ENCODE measurements at regions not wholly inside any gene's neighbourhood (a gene's known extent, or its start where the extent isn't known, plus 50 kb on each side); places are given as distances from the start of the nearest gene placed in this dataset.

DNA sequence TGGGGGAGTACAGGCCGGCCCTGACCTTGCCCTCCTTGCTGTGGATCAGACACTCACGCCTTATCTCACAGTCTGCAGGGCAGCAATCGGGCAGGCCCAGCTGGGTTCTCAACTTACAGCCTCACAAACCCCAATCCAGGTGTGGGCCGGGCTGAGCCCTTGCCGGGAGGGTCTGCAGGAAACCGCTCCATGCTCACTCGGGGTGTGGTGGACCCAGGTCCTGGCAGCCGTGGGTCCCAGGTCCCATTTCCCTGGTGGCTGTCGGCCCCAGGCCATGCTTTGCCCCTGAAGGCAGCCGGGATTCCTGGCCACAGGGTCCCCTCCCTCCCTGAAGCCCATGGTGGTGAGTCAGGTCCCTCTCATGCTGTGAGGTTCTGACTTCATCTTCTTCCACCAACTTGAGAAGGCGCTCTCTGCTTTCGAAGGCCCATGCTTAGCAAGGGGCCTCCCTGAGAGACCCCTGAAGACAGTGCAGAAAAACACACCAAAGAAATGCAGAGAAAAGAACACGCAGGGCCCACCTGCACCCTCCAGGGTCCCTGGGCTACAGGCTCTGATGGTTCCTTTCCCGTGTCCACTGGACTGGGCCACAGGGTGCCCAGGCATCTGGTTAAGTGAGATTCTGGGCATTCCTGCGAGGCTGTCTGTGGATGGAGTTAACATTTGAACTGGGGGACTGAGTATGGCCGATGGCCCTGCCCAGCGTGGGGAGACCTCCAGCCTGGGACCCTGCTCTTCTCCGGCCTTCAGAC, 588.2 kb downstream of the BRD1 start:
- DNase-seq (ENCODE audit: low spot score), result peak; percentile 33

DNA sequence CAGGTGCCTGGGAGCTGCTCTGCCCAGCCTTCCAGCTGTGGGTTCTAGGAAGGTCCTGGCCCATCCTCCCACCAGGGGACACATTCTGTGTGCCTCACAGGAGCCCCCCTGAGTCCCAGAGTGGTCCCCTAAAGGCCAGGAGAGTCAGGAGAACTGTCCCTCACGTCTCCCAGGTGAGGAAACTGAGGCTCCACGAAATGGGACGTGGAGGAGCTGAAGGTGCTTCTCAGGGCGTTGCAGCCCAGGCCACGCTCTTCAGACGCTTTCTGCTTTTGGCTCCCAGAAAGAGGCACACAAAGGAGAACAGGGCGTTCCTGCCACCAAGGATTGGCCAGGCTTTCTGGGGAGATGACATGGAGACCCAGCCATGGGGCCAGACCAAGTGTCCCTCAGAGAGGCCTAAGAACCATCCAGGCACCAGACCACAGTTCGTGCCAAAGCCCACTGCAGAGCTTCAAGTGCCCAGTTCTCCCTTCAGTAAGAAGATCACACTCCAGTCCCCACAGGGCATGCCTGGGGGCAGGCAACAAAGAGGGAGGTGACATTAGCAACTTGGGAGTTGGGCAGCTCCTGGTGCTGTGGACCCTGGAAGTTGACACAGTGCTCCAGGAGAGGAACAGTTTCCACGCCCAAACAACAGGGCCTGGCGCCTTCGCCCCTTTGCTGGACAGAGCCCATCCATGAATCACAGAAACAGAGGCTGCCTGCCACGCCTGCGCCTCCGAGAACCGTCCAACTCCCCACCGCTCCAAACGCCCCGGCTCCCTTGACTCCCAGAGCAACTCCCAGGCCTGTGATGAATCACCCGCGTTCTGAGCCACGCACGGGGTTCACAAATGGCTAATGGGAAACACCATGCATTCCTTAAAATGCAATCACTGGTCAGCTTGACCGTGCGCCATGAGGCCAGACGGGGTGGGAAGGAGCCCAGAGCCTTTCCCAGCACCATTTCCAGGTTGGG, 589.2 kb downstream of the BRD1 start:
- DNase-seq (ENCODE audit: low spot score), result peak; percentile 32

DNA sequence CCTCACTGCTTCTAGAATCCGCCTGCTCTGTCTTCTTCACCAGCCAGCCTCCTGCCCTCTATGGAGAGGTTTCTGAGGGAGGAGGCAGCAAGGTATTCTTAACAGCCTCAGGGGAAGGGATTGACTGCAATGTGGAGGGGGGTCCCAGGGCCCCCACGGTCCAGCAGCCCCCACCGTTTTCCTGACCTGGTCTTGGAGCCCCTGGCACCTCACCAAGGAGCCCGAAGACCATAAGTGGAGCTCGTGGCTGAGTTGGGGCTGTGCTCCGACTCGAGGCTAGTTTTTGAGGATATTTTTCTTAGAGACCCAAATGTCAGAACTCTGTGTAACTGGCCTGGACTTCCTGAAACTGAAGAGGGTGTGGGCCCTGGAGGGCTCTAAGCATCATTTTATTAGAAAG, 590.0 kb downstream of the BRD1 start:
- DNase-seq (ENCODE audit: low spot score), result peak; percentile 27

DNA sequence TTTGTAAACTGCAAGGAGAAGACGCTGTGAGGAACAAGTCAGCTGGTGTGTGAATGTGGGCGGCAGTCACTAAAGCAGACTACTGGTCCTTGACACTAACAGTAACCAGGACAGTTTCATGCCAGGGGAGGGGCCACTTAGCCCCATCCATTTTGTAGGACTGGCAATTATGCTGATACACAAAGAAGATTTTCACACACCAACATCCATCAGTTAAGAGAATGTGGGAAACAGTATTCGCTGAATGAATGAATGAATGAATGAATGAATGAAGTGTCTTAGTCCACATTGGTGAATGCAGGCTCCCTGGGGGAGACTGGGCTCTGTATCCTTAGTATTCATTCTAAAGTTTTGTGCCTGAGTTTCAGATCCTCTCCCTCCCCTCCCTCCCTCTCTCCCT, 590.4 kb downstream of the BRD1 start:
- peak; percentile 26 for DNase-seq (ENCODE audit: low spot score)

DNA sequence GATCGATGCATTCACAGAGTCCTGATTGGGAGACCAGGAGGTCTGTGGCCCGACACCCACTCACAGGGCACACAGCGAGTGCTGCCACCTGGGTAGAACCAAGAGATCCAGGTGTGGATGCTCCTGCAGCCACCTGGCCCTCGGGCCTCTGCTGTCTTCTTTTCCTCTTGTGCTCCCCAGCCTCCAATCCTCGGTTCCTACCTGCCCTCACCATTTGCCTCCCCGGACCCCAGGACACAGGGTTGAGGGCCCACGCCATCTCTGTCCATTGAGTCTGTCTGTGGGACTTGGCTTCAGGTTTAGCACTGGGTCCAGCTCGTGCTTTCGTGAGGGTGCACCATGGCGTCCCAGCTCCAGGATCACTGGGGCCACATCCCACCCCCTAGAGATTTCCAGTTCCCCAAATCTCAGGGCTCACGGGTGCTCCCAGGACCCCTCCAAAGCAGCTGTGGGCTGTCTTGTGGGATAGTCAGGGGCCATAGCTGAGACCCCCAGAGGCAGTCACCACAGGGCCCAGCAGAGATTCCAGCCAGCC, 591.1 kb downstream of the BRD1 start:
- DNase-seq (ENCODE audit: low spot score), result peak; percentile 22

DNA sequence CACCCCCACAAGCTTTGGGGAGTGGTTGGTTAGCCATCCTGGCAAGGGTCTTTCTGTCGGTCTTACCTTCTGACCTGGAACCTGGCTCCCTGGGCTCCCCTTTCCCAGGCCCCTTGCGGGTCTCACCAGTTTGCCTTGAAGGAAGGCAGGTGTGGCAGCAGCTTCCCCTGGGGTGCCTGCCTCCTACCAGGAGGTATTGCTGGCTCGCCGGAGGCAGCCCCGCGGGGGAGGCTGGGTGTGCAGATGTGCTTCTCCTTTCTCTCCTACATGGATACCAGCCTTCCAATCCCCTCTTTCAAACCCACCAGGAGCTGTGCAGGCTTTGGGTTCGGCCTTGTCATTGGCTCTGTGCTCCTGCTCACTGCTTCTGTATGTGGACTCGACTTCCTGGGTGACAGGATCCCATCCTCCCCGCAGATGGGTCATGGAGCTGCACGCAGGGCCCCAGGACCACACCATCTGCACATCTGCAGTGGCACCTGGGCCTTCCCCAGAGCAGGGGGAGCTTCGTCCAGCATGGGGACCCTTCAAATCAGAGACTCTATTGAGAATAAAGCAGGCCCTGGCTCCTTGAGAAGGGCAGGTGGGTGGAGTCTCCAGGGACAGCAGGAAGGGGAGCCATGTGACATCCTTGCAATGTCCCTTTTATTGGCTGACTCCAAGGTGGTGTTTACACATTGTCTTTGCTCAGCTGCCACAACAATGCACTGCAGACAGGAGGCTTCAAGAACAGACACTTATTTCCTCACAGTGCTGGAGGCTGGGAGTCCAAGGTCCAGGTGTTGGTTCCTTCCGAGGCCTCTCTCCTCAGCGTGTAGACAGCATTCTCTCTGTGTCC, 592.0 kb downstream of the BRD1 start:
- DNase-seq (ENCODE audit: low spot score), result peak; percentile 27

DNA sequence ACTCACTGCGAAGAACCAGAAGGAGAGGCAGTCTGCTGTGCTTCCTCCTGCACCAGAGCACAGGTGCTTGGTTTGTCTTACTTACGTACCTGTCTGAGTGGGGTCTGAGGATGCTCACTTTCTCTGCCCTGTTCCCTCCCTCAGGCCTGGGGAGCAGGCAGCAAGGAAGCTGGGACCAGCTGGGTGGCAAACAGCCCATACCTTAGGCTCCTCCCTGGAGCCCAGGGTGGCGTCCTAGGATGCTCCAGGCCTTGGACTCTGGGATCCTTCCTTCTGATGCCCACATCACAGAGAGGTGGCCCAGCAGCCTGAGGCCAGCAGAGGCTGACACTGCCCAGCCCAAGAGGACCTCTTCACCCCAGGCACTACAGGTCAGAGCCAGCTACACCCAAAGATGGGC, 593.2 kb downstream of the BRD1 start:
- DNase-seq (ENCODE audit: low spot score), result peak; percentile 14

DNA sequence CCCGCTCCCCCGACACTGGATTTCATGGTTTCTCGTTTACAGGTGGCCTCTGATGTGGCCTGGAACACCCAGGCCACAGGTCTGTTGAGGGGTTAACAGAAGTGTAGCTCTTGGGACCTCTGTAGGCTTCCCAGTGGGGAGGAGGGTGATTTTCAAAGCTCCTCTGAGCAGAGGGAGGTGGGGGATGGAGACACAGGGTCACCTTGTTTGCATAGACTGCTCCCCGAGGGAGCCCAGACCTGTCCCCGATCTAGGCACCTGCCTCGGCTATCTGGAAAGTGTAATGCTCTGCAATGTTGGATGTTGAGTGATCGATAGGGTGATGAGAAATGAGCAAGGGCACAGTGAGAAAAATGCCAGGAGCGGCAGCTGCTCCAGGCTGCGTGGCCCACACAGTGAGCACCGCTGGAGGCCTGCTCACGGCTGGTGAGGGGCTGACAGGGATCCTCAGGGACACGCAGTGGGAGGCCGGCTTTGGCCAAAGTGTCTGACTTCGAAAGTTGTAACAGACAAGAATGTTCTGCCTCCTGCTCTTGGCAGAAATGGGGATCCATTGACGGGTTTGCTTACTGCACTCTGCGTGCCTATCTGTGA, 594.1 kb downstream of the BRD1 start:
- DNase-seq (ENCODE audit: low spot score), result peak; percentile 32

DNA sequence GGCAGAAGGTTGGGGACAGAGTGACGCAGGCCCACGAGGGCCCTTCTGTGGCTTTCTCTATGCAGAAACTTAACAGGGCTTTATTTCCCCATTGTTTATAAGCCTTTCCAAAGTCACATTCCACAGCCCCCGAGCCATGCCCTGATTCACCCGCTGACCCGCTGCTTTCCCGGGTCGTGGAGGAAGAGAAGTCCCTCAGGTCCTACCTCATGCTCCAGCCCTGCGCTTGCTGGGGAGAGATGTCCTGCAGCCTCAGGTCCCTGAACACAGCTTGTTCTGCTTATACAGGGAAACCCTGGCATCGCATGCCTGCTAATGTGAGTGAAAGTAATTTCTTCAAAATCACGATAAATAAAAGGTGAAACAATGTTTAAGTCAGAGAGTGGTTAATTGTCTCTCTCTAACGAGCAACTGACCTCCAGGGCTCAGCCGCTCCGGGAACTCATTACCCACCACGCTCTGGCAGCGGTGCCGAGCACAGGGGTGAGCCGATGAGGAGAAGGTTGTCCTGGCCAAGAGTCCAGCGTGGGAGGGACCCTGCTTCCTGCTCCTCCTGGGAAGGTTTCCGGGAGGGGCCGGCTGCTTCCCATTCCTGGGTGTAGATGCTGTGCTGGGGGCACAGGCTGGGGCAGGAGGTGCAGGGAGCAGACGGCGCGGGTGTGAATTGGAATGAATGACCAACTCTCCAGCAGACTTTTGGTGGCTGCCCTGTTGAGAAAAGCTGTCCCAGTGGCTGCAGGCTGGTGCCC, 595.2 kb downstream of the BRD1 start:
- DNase-seq (ENCODE audit: low spot score), result peak; percentile 38

DNA sequence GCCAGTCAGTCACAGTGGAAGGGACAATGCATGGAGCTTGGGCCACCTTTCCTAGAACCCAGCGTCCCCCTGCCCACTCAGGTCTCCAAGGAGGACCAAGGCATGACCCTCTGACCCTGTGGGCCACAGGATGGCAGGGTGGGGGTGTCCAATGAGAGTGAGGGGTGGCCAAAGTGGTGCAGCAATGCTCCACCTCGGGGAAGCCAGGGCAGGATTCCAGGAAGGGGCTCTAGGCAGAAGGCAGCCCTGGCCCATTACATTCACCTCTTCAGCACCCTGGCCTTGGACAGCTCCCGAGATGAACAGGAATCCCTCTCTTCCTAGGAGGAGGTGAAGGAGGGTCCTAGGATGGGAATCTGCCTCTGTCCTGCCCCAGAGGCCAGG, 597.5 kb downstream of the BRD1 start:
- DNase-seq (ENCODE audit: low spot score), result peak; percentile 52

DNA sequence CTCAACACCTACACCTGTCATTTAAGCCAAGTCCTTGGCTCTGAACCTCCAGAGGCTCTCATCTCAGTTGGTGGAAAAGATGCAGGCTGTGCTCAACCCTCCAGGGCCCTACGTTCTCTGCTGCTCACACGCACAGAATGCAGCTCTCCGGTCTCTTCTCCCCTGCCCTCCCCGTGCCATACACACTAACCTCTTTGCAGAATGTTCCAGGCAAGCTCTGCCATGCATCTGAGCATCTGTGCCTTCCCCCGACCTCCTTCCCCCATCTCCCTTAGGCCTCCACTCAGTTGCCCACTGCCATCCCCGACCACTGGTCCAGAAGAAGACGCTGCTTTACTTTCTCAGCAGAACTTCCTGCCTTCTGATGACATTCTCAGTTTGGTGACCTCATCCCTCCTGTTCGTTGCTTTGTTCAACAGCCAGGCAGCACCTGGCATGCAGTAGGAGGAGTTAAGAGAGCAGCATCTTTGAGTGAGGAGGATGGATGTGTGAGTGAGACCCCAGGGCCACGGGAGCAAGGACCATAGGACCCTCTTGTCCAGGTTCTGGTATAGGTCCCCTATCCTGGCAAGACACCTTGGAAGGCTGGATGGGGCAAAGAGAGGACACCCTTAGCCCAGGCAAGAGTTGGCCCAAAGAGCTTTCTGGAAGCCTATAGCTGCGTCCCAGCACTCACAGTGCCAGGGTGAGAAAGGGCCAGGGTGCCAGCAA, 598.0 kb downstream of the BRD1 start:
- DNase-seq (ENCODE audit: low spot score), result peak; percentile 29

DNA sequence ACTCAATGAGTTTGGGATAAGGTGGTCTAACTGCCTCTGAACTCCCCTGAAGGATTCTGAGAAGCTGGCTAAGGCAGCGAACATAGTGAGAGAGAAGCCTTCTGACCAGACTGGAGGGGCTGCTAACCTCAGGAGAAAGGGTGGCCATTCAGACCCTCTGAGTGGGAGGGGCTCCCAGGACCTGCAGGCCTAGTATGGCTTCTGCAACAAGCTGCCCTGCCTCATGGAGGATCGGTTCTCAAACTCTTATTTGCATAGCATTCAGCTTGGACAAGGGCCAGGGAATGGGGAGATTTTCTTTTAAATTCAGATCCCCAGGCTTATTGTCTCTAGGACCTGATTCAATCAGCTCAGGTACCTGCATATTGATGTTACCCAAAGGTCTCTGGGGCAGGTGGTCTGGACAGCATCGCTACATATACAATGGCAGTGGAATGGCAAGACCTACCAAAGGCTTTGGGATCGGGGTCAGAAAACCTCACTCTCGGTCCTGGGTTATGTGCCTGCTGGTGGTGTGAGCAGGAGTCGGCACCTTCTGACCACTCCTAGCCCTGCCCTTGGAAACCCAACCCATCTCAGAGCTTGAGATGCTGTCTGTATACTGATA, 599.1 kb downstream of the BRD1 start:
- DNase-seq (ENCODE audit: low spot score), result peak; percentile 21

DNA sequence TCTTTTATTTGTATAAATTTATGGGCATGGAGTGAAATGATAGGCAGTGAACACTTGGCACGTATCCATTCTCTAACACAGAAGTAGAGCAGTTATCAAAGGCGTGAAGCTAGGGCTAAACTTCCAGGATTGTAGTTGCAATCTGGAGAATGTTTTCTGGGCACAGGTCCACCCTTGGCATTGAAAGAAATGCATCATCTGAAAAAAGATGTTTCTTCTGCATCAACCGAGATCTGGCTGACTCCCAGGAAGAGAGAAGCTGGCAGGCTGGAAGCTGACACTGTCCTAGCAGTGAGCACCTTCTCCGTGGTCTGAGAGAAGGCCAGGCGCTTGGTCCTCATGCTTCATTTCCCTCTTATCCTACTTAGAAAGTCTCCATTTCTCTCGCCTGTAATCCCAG, 600.0 kb downstream of the BRD1 start:
- no peak for DNase-seq (ENCODE audit: low spot score)

DNA sequence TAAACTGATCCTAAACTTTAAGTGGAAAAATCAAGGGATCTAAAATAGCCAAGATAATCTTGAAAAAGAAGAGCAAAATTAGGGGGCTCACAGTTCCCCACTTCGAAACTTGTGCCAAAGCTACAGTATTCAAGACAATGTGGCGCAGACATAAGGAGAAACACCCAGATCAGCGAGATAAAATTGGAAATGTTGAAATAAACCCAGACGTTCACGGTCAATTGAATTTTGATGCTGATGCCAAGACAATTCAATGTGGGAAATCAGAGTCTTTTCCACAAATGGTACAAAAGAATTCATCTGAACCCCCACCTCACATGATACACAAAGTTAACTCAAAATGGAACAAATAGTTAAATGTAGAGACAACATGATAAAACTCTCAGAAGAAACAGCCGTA, 601.6 kb downstream of the BRD1 start:
- no peak for DNase-seq (ENCODE audit: low spot score)

DNA sequence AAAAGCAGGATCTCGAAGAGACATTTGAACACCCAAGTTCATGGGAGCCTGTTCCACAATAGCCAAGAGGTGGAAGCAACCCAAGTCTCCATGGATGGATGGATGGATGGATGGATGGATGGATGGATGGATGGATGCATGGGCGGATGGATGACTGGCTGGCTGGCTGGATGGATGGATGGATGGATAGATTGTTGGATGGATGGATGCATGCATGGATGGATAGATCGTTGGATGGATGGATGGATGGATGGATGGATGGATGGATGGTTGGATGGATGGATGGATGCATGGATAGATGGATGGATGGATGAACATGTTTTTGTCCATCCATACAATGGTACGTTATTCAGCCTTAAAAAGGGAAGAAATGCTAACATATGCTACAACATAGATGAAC, 603.4 kb downstream of the BRD1 start:
- DNase-seq (ENCODE audit: low spot score), result no peak

DNA sequence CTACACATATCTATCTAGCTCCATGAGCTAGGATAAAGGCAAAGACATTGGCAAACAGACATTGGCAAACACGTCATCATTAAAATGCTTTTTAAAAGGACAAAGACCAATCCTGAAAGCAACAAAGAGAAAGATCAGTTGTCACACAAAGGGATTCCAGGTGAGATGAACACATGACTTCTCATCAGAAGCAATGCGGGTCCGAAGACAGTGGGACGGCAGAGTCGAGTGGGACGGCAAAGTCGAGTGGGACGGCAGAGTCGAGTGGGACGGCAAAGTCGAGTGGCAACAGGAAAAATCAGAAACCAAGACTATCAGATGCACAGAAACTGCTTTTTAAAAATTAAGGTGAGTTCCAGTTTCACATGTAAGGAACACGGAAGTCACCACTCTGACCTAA, 609.5 kb downstream of the BRD1 start:
- DNase-seq (ENCODE audit: low spot score), result peak; percentile 3

DNA sequence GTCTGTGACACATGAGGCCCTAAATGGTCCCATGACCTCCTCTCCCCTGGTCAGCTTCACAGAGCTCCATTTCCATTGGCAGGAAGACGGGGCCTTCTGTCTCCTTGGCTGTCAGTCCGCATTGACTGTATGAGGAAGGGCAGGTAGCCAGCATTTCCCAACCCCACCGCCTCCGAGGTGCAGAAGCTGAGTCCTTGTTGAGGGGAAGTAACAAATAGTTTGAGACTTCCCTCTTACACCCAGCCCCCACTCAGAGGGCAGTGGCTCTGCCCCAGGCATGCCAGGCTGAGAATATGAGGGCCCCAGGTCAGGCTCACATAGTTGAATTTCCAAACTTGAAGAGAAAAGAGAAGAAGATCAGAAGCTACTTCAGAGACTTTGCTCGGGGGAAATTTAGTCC, 611.1 kb downstream of the BRD1 start:
- no peak for DNase-seq (ENCODE audit: low spot score)

DNA sequence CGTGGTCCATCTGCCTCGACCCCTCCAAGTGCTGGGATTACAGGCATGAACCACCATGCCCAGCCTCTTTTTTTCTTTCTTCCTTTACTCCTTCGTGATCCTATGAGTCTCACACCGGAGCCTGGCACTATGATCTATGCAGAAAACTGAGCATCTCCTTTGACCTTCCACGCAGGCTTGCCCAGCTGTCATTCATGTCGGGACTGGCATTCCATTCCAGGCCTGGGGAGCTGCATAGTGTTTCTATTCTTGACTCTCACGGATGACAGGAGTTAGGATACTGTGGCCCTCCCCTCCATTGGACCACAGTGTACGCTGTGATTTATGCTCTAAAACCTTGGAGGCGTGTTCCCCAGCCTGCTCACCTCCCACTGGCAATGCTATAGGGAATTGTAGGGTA, 611.8 kb downstream of the BRD1 start:
- DNase-seq (ENCODE audit: low spot score), result no peak

DNA sequence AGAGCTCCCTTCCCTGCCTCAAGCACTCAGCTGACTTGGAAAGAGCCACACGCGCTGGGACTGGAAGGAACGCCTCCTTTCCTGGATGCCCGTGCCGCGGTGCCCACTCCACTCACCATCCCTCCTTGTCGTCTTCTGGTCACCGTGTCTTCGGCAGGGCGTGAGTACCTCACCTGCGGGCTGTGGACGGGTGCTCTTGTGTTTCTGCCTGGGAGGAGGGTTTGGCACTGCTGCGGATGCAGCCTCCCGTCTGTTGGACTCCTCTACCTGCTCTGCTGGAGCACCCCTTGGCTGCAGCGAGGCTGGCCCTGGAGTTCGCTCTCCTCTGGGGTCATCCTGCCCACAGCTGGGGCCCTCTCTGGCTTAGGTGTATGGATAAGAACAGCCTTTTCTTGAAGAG, 612.7 kb downstream of the BRD1 start:
- peak; percentile 32 for DNase-seq (ENCODE audit: low spot score)
